GM19455 (cell line): ENCODE measurements at regions not wholly inside any gene's neighbourhood (a gene's known extent, or its start where the extent isn't known, plus 50 kb on each side); places are given as distances from the start of the nearest gene placed in this dataset.

Experiments
- ATAC-seq: cut with Tn5 transposase; IDR thresholded peaks from one replicate; pipeline ENCODE4 v1.9.1; 2021; ENCODE audit not compliant: unreplicated experiment

- no peak for ATAC-seq
Measured at GRCh38 chrX:16488959-16489358, 161.0 kb upstream of the S100G start.

DNA sequence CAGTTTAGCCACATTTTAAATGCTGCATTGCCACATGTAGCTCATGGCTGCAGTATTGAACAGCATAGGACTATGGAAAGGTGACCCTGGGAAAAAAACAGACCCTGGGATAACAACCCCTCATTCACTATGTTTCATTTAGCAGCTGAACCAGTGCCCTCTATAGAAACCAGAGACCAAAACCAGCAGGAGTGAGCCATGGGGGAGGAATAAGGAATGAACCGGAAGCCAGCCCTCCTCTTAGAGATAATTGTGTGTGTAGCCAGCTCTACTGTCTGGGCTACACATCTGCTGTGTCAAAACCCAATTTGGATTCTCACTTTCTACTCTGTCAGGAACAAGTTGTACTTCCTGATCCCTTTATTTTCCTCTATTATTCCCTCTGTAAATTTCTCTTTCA lies 158.5 kb upstream of the S100G start:
- ATAC-seq: no peak

DNA sequence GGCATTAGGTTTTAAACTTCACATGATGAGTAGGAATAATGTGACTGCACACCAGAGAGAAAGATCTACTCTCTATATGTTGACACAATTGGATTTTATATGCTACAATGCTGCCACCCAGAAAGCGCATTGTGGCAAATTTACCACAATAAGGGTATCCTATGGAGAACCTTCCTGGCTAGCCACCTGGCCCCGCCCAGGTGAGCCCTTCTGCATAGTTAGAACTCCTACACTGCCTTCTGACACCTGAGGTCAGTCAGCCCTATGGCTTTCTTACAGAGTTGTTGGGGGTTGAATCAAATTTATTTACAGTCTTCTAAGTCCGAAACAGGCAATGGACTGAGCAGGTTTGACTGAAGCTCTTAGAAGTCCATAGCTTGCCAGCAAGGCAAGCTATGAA lies 153.8 kb upstream of the S100G start:
- no peak for ATAC-seq

DNA sequence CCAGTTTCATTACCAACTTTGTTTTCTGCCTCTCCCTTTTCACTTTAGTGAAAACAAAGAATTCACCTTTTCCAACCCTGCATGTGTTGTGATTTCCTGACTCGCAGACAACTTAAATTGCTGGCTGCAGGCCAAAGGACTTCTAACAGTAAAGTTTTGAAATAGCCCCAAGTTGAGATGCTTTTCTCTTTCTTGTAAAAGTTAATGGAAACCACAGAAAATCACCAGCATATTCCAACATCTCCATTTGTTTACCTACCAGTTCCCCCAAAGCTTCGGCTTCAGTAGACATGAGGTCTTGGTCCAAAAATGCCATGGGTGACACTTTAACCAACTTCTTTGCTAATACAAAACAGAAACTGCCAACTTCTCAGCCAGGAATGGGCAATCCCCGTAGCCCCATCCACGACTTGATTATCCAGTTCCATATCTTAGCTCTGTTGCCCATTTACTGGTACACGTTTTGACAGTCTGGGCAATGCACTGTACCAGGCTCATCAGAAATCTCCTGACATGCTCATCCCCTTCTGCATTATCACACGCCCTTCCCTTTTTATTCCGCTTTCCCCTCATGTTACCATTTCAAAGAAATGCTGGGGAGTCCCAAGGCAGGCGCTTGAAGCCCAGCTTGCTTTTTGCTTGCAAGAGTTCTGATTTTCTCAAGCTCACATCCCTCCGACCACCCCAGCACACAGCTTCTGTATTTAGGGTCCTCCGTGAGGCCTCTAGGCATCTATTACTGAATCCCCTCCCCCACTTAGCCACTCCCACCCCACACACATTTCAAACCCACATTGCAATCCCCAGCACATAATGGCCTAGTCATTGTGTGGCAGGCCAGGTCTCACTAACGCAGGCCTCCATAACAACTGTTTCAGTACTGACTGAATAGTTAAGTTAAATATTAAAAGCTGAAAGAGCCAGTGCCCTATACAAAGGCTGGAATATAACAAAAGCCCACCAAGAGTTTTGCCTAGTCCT lies 137.9 kb upstream of the S100G start:
- no peak for ATAC-seq

DNA sequence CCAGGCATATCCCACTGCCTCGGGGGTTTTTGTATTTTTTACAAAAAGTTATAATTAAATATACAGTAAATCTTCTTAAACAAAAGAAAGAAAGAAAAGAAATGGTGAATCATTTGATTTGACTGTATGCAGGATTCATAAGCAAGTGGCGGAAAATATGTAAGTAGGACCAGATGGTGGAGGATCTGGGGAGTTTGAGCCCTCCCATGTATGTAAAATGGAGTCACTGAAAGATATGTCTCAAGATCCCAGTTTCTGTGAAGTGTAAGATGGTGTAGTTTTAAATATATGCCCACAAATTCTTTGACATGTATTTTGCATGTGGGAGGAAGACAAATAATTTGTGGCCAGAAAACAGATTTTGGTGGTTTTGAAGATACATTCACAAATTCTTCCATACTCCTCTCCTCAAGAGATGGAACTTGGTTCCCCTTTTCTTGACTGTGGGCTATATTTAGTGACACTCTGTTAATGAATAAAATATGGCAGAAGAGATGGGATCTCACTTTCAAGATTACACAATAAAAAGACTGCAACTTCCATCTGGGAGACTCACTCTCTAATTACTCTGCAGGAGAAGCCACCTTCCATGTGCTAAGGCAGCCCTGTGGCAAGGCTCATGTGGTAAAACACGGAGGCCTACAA lies 133.6 kb upstream of the S100G start:
- no peak for ATAC-seq

- ATAC-seq: no peak
Measured at GRCh38 chrX:16517039-16517605, 132.8 kb upstream of the S100G start.

DNA sequence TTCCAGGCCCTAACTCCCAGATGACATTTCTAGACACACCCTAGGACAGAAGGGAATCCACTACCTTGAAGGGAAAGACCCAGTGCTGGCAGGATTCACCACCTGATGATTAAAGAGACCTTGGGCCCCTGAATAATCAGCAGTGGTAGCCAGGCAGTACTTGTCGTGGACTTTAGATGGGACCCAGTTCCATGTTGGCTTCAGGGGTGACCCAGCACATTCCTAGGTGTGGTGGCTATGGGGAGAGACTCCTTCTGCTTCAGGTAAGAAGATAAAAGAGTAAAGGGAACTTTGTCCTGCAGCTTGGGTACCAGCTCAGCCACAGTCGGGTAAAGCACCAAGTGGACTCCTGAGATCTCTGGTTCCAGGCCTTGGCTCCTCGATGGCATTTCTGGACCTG lies 131.8 kb upstream of the S100G start:
- ATAC-seq: no peak

- no peak for ATAC-seq
Measured at GRCh38 chrX:16524316-16524715, 125.6 kb upstream of the S100G start.

- no peak for ATAC-seq
Measured at GRCh38 chrX:16526003-16526402, 124.0 kb upstream of the S100G start.

GRCh38 chrX:16528620-16529019 lies 121.3 kb upstream of the S100G start:
- ATAC-seq: no peak
